22Rv1 (cell line): ENCODE measurements at regions not wholly inside any gene's neighbourhood (a gene's known extent, or its start where the extent isn't known, plus 50 kb on each side); places are given as distances from the start of the nearest gene placed in this dataset.

Experiments used
- CTCF ChIP-seq: fragments of 450-650 bp; IDR thresholded peaks from 2 replicates; pipeline ENCODE4 v1.5.1; 2017; ENCODE audit warnings: mild to moderate bottlenecking
- ZFX ChIP-seq: fragments of 450-650 bp; IDR thresholded peaks from 2 replicates; pipeline ENCODE4 v1.6.1; 2017; ENCODE audit warnings: antibody characterized with exemption, borderline replicate concordance

DNA sequence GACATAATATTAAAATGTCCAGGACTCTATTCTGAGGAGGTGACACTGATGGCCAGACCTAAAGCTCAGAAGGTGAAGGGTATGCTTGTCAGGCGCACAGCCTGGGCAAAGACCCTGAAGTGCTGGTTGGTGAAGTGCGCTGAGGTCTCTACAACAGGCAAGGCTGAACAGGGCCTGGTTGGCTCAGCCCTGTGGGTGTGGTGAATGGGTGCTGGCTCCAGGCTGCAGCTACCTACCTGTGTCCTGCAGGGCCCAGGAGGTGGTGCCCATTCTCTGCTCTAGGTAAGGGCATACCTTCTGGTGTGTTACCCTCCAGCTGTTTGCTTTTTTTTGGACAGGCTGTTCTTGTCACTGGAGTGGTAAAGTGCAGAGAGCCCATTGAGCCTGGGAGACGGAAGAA lies 85.1 kb downstream of the RAMP3 start:
- TF ChIP-seq CTCF (no peak), ZFX (no peak)
